ENCODE measurements at regions not wholly inside any gene's neighbourhood (a gene's known extent, or its start where the extent isn't known, plus 50 kb on each side); places are given as distances from the start of the nearest gene placed in this dataset.

DNA sequence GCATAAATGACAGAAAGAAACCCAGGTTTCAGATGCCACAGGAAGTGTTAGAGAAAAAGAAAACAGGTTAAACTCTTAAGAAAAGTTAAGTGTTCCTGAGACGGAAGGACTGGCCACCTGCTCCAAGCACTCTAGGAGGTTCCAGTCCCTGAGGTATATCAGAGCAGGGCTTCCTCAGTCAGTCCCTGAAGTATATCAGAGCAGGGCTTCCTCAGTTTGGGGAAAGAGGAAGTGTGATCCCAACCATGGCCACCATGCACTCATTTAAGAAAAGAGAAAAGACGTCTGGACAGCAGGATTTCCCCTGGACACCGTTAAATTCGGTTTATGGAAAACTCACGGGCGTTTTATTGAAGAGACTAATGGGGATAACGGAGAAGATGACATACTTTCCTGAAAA is 133.4 kb upstream of the PFKP start:
- no peak for TF ChIP-seq EZH2phosphoT487 (conservative IDR thresholded peaks at IDR 0.05; ENCODE audit: low read length)
- no peak for TF ChIP-seq CTCF (IDR thresholded peaks at IDR 0.05; ENCODE audit: insufficient read depth, low read length, poor library complexity, severe bottlenecking)
- Histone ChIP-seq H3K4me2 (ENCODE audit: low read depth, low read length, poor library complexity, severe bottlenecking) (no peak overlapping the region), H3K9me2 (replicated peaks; ENCODE audit: insufficient read depth, low read length) (no peaks in the 10 kb centered on the region)

DNA sequence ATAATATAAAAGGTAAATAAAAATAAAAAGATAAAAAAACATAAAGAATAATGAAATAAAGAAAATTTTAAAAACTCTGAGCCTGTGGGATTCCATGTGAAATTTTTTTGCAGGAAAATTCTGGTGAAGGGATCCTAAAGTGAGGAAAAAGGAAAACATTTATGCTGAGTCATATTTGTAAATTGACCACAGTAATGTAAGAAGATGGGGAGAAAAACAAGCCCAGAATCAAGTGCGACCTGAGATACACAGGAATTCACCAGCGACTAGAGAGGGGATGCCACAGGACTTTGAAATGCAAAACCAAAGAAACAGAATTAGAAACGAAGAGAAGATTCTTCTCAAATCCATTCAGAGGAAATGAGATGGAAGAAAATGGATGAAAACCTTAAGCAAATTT is 133.8 kb upstream of the PFKP start:
- no peaks in the 10 kb centered on the region for H3K36me3 ChIP-seq (ENCODE audit: low read length)
- H3K9ac ChIP-seq (ENCODE audit: low read length): no peak overlapping the region
- H3K4me3 ChIP-seq (ENCODE audit: insufficient read depth, low read length, poor library complexity, severe bottlenecking): no peak overlapping the region
- no peak overlapping the region for H3K4me2 ChIP-seq (ENCODE audit: low read depth, low read length, poor library complexity, severe bottlenecking)
- no peaks in the 10 kb centered on the region for H3K79me2 ChIP-seq (ENCODE audit: insufficient read depth, low read length)
- H3F3A ChIP-seq (ENCODE audit: insufficient read depth): no peaks in the 10 kb centered on the region
- H3K27ac ChIP-seq (ENCODE audit: low read depth, low read length): no peak overlapping the region
- H4K20me1 ChIP-seq (ENCODE audit: low read depth, low read length): no peaks in the 10 kb centered on the region
- no peaks in the 10 kb centered on the region for H3K27me3 ChIP-seq (ENCODE audit: low read length)
- H3K9me3 ChIP-seq (ENCODE audit: insufficient read depth, low read length): no peaks in the 10 kb centered on the region; the same call in 1 of the 2 replicates
- no peaks in the 10 kb centered on the region for H3K9me2 ChIP-seq (replicated peaks; ENCODE audit: insufficient read depth, low read length)
- no peak for TF ChIP-seq EZH2phosphoT487 (conservative IDR thresholded peaks at IDR 0.05; ENCODE audit: low read length)
- TF ChIP-seq CTCF (IDR thresholded peaks at IDR 0.05; ENCODE audit: insufficient read depth, low read length, poor library complexity, severe bottlenecking): no peak
- no peak overlapping the region for H2AFZ ChIP-seq (ENCODE audit: low read depth, low read length, severe bottlenecking)

More for the DNA sequence above, 133.4 kb upstream of the PFKP start:
- Histone ChIP-seq H3K9ac (ENCODE audit: low read length) (no peak overlapping the region), H3F3A (ENCODE audit: insufficient read depth) (no peaks in the 10 kb centered on the region), H4K20me1 (ENCODE audit: low read depth, low read length) (no peaks in the 10 kb centered on the region), H3K27me3 (ENCODE audit: low read length) (no peaks in the 10 kb centered on the region), H3K4me3 (ENCODE audit: insufficient read depth, low read length, poor library complexity, severe bottlenecking) (no peak overlapping the region), H3K79me2 (ENCODE audit: insufficient read depth, low read length) (no peaks in the 10 kb centered on the region), H3K9me3 (ENCODE audit: insufficient read depth, low read length) (no peaks in the 10 kb centered on the region; the same call in 1 of the 2 replicates), H2AFZ (ENCODE audit: low read depth, low read length, severe bottlenecking) (no peak overlapping the region), H3K27ac (ENCODE audit: low read depth, low read length) (no peak overlapping the region), H3K36me3 (ENCODE audit: low read length) (no peaks in the 10 kb centered on the region)

- no peak overlapping the region for H3K27ac ChIP-seq (ENCODE audit: low read depth, low read length)
- H3K9me2 ChIP-seq (replicated peaks; ENCODE audit: insufficient read depth, low read length): no peaks in the 10 kb centered on the region
- no peaks in the 10 kb centered on the region; the same call in 1 of the 2 replicates for H3K9me3 ChIP-seq (ENCODE audit: insufficient read depth, low read length)
- H3K4me2 ChIP-seq (ENCODE audit: low read depth, low read length, poor library complexity, severe bottlenecking): no peak overlapping the region
- no peaks in the 10 kb centered on the region for H3K36me3 ChIP-seq (ENCODE audit: low read length)
- no peak overlapping the region for H3K4me3 ChIP-seq (ENCODE audit: insufficient read depth, low read length, poor library complexity, severe bottlenecking)
- no peaks in the 10 kb centered on the region for H3K79me2 ChIP-seq (ENCODE audit: insufficient read depth, low read length)
- no peak for TF ChIP-seq EZH2phosphoT487 (conservative IDR thresholded peaks at IDR 0.05; ENCODE audit: low read length)
- no peak for TF ChIP-seq CTCF (IDR thresholded peaks at IDR 0.05; ENCODE audit: insufficient read depth, low read length, poor library complexity, severe bottlenecking)
- H3K9ac ChIP-seq (ENCODE audit: low read length): no peak overlapping the region
- H2AFZ ChIP-seq (ENCODE audit: low read depth, low read length, severe bottlenecking): no peak overlapping the region
- no peaks in the 10 kb centered on the region for H3F3A ChIP-seq (ENCODE audit: insufficient read depth)
- H3K27me3 ChIP-seq (ENCODE audit: low read length): no peaks in the 10 kb centered on the region
- no peaks in the 10 kb centered on the region for H4K20me1 ChIP-seq (ENCODE audit: low read depth, low read length)
Observed at GRCh38 chr10:2933071-2933470, 134.3 kb upstream of the PFKP start.

All from SU-DHL-6 (cell line).